ENCODE measurements at regions not wholly inside any gene's neighbourhood (a gene's known extent, or its start where the extent isn't known, plus 50 kb on each side); places are given as distances from the start of the nearest gene placed in this dataset.
A peak's percentile ranks its signal among the peaks of the same experiment; 100 is the strongest.
"Not testable (repeated sequence)": the region's sequence is repeated elsewhere in the genome, so short reads cannot be mapped to it uniquely, and the experiment has no call there.

GRCh38 chr2:91766349-91767048 is 3075.0 kb downstream of the RPIA start:
- H3K4me1 ChIP-seq (ENCODE audit: control insufficient read depth, insufficient read depth, low read length, poor library complexity, severe bottlenecking); H3K4me3 ChIP-seq (ENCODE audit: extremely low read depth, insufficient read depth, low read length, poor library complexity, severe bottlenecking); H3K27ac ChIP-seq (ENCODE audit: low read depth, low read length, severe bottlenecking); H3K9me3 ChIP-seq (ENCODE audit: control insufficient read depth, low read length); H3K36me3 ChIP-seq (ENCODE audit: control insufficient read depth, insufficient read depth, low read length): not testable (repeated sequence)
- 81 to 85% methylated on average over 5 to 6 of the region's 9 CpGs for WGBS, 2 experiments (ENCODE audit: insufficient coverage in 2 of 2)

GRCh38 chr2:91768301-91768700 is 3076.8 kb downstream of the RPIA start:
- not testable (repeated sequence) for H3K36me3 ChIP-seq (ENCODE audit: control insufficient read depth, insufficient read depth, low read length); H3K27ac ChIP-seq (ENCODE audit: low read depth, low read length, severe bottlenecking); H3K9me3 ChIP-seq (ENCODE audit: control insufficient read depth, low read length); H3K4me3 ChIP-seq (ENCODE audit: extremely low read depth, insufficient read depth, low read length, poor library complexity, severe bottlenecking); H3K4me1 ChIP-seq (ENCODE audit: control insufficient read depth, insufficient read depth, low read length, poor library complexity, severe bottlenecking)
- 80 to 100% methylated on average over 1 to 2 of the region's 3 CpGs for WGBS, 2 experiments (ENCODE audit: insufficient coverage in 2 of 2)

GRCh38 chr2:91768997-91769396 is 3077.5 kb downstream of the RPIA start:
- H3K36me3 ChIP-seq (ENCODE audit: control insufficient read depth, insufficient read depth, low read length); H3K4me1 ChIP-seq (ENCODE audit: control insufficient read depth, insufficient read depth, low read length, poor library complexity, severe bottlenecking); H3K27ac ChIP-seq (ENCODE audit: low read depth, low read length, severe bottlenecking); H3K9me3 ChIP-seq (ENCODE audit: control insufficient read depth, low read length); H3K4me3 ChIP-seq (ENCODE audit: extremely low read depth, insufficient read depth, low read length, poor library complexity, severe bottlenecking): not testable (repeated sequence)
- WGBS, 2 experiments (ENCODE audit: insufficient coverage in 2 of 2): 70 to 85% methylated on average over 3 to 5 of the region's 9 CpGs

- no CpG with 5 or more reads among the region's 8 CpGs for WGBS, 2 experiments (ENCODE audit: insufficient coverage in 2 of 2)
- not testable (repeated sequence) for H3K4me1 ChIP-seq (ENCODE audit: control insufficient read depth, insufficient read depth, low read length, poor library complexity, severe bottlenecking); H3K27ac ChIP-seq (ENCODE audit: low read depth, low read length, severe bottlenecking); H3K9me3 ChIP-seq (ENCODE audit: control insufficient read depth, low read length); H3K36me3 ChIP-seq (ENCODE audit: control insufficient read depth, insufficient read depth, low read length); H3K4me3 ChIP-seq (ENCODE audit: extremely low read depth, insufficient read depth, low read length, poor library complexity, severe bottlenecking)
Measured at GRCh38 chr2:91770046-91770575, 3078.6 kb downstream of the RPIA start.

- not testable (repeated sequence) for H3K27ac ChIP-seq (ENCODE audit: low read depth, low read length, severe bottlenecking); H3K4me3 ChIP-seq (ENCODE audit: extremely low read depth, insufficient read depth, low read length, poor library complexity, severe bottlenecking)
- 100% methylated on average over 1 of the region's 4 CpGs; no CpG with 5 or more reads in 1 of the 2 experiments for WGBS, 2 experiments (ENCODE audit: insufficient coverage in 2 of 2)
Measured at GRCh38 chr2:91771604-91772003, 3080.1 kb downstream of the RPIA start.

GRCh38 chr2:91772240-91772937 is 3080.9 kb downstream of the RPIA start:
- H3K4me1 ChIP-seq (ENCODE audit: control insufficient read depth, insufficient read depth, low read length, poor library complexity, severe bottlenecking); H3K36me3 ChIP-seq (ENCODE audit: control insufficient read depth, insufficient read depth, low read length); H3K27ac ChIP-seq (ENCODE audit: low read depth, low read length, severe bottlenecking); H3K9me3 ChIP-seq (ENCODE audit: control insufficient read depth, low read length); H3K4me3 ChIP-seq (ENCODE audit: extremely low read depth, insufficient read depth, low read length, poor library complexity, severe bottlenecking): not testable (repeated sequence)
- no CpG with 5 or more reads among the region's 13 CpGs for WGBS, 2 experiments (ENCODE audit: insufficient coverage in 2 of 2)

More at GRCh38 chr2:91771604-91772003, 3080.1 kb downstream of the RPIA start:
- not testable (repeated sequence) for H3K9me3 ChIP-seq (ENCODE audit: control insufficient read depth, low read length); H3K4me1 ChIP-seq (ENCODE audit: control insufficient read depth, insufficient read depth, low read length, poor library complexity, severe bottlenecking); H3K36me3 ChIP-seq (ENCODE audit: control insufficient read depth, insufficient read depth, low read length)

- WGBS, 2 experiments (ENCODE audit: insufficient coverage in 2 of 2): no CpG with 5 or more reads among the region's 9 CpGs
- H3K9me3 ChIP-seq (ENCODE audit: control insufficient read depth, low read length); H3K36me3 ChIP-seq (ENCODE audit: control insufficient read depth, insufficient read depth, low read length); H3K4me3 ChIP-seq (ENCODE audit: extremely low read depth, insufficient read depth, low read length, poor library complexity, severe bottlenecking); H3K4me1 ChIP-seq (ENCODE audit: control insufficient read depth, insufficient read depth, low read length, poor library complexity, severe bottlenecking); H3K27ac ChIP-seq (ENCODE audit: low read depth, low read length, severe bottlenecking): not testable (repeated sequence)
Measured at GRCh38 chr2:91773810-91774209, 3082.3 kb downstream of the RPIA start.

- not testable (repeated sequence) for H3K4me1 ChIP-seq (ENCODE audit: control insufficient read depth, insufficient read depth, low read length, poor library complexity, severe bottlenecking); H3K4me3 ChIP-seq (ENCODE audit: extremely low read depth, insufficient read depth, low read length, poor library complexity, severe bottlenecking); H3K36me3 ChIP-seq (ENCODE audit: control insufficient read depth, insufficient read depth, low read length); H3K9me3 ChIP-seq (ENCODE audit: control insufficient read depth, low read length); H3K27ac ChIP-seq (ENCODE audit: low read depth, low read length, severe bottlenecking)
- WGBS, 2 experiments (ENCODE audit: insufficient coverage in 2 of 2): 80 to 83% methylated on average over 1 of the region's 4 CpGs
Measured at GRCh38 chr2:91775193-91775592, 3083.7 kb downstream of the RPIA start.

GRCh38 chr2:91780324-91780723 is 3088.9 kb downstream of the RPIA start:
- WGBS, 2 experiments (ENCODE audit: insufficient coverage in 2 of 2): 93 to 94% methylated on average over 3 of the region's 14 CpGs
- H3K4me3 ChIP-seq (ENCODE audit: extremely low read depth, insufficient read depth, low read length, poor library complexity, severe bottlenecking); H3K4me1 ChIP-seq (ENCODE audit: control insufficient read depth, insufficient read depth, low read length, poor library complexity, severe bottlenecking); H3K27ac ChIP-seq (ENCODE audit: low read depth, low read length, severe bottlenecking); H3K9me3 ChIP-seq (ENCODE audit: control insufficient read depth, low read length); H3K36me3 ChIP-seq (ENCODE audit: control insufficient read depth, insufficient read depth, low read length): not testable (repeated sequence)

- not testable (repeated sequence) for H3K27ac ChIP-seq (ENCODE audit: low read depth, low read length, severe bottlenecking); H3K9me3 ChIP-seq (ENCODE audit: control insufficient read depth, low read length); H3K4me1 ChIP-seq (ENCODE audit: control insufficient read depth, insufficient read depth, low read length, poor library complexity, severe bottlenecking); H3K36me3 ChIP-seq (ENCODE audit: control insufficient read depth, insufficient read depth, low read length)
- WGBS, 2 experiments (ENCODE audit: insufficient coverage in 2 of 2): 14% methylated on average over 10 of the region's 60 CpGs; no CpG with 5 or more reads in 1 of the 2 experiments
- peak overlapping the region; percentile 14 for H3K4me3 ChIP-seq (ENCODE audit: extremely low read depth, insufficient read depth, low read length, poor library complexity, severe bottlenecking)
Measured at GRCh38 chr2:91809391-91809790, 3061.8 kb upstream of the TEKT4 start.

Data from mesodermal cell (in vitro differentiated cells).